Stimulated activated CD8-positive, alpha-beta memory T cell treated with anti-CD3 and anti-CD28 coated beads, Interleukin-12 subunit alpha, Interleukin-12 subunit beta, amount 100 ng/mL, for 24 hours (primary cell): ENCODE measurements at regions not wholly inside any gene's neighbourhood (a gene's known extent, or its start where the extent isn't known, plus 50 kb on each side); places are given as distances from the start of the nearest gene placed in this dataset.

ENCODE experiments used
- DNase-seq: peaks from one replicate; pipeline ENCODE4 v3.0.0-alpha.2; 2020; ENCODE audit errors: extremely low read depth

DNA sequence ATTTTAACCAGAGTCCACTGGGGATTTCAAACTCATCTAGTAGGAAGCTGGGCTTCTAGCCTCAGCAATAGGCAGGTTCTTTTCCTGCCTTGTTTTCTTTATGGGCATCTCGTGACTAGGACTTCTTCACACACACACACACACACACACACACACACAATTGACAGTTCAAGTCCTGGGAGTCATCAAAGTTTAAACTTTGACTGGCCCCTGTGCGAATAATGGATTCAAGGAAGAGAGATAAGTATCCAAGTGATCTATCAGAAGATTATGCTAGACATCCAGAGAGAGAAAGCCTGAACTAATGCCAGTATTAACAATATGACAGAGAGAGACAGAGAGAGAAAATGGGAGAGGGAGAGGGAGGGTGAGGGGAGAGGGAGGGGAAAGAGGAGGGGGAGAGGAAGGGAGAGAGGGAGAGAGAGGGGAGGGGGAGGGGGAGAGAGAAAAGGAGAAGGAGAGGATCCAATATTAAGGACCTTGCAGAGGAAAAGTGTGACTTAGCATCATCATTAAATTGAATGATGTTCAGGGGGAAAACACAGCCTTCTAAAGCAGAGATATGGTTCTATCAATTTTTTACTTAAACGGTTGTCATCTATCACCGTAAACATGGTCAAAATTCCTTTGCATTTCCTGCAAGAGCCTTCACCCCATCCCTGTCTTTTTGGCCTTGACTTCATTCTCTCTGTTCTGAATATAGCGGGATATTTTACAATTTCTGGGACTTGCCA lies 327.6 kb upstream of the ZEB2 start:
- no peak for DNase-seq

DNA sequence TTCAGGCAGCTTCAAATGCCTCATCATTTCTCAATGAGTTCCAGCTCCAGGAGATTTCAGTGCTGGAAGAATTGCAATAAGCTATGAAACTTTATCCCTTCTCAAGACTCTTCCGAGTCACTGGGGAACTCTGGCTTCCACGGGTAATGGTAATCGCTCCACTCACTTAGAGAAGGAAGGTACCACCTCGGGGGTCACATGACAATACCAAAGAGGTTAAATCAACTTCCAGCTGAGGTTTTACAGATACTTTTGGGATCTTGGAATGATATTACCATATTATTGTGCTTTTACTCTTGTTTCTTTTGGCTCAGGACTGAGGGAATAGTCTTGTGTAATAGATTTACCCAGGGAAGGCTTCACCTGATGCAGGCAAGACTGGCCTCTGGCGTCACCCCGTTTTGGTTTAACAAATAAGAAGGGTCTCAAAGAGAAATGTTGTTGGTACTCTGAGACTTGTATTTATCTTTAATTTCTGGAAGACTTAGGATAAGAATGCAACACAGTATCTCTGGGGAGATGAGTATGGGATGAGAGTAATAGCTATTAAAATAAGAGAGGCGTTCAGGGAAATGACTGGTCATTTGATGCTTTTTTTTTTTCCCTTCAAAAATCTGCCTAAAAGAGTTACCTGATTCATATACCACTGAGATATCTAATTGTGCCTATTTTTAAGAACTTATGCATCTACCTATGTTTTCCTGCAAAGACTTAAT lies 316.9 kb upstream of the ZEB2 start:
- DNase-seq = no peak

DNA sequence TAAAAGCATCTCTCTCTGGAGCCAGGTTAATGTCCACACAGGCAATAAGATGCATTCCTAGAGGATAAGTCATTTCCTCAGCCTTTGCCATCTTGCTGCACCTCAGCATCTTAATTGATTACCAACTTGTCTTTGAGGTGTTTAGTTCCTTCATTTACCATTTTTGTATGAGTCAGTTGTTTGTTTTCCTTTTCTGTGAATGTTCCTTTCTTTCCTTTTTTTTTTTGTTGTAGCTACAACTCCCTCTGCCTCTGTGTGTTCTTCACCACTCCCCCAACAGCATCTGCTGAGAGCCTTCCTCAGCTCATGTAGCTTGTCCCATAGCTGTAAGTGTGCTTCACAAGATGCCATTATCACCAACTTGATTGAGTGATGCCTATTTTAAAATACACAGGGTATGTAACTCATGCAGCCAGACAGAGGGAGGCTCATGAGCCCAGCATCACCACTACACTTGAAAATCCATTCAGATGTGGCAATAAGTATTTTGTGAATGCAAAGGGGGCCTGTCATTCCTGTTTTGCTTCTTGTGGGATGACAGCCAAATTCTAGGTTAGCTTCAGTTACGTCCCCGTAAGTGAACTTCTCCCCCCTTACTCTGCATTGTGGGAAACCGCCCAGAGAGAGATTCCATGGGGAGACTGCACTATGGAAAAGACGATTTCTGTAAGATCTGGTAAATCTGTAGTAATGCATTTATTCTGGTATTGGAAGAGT lies 315.9 kb upstream of the ZEB2 start:
- DNase-seq = no peak

DNA sequence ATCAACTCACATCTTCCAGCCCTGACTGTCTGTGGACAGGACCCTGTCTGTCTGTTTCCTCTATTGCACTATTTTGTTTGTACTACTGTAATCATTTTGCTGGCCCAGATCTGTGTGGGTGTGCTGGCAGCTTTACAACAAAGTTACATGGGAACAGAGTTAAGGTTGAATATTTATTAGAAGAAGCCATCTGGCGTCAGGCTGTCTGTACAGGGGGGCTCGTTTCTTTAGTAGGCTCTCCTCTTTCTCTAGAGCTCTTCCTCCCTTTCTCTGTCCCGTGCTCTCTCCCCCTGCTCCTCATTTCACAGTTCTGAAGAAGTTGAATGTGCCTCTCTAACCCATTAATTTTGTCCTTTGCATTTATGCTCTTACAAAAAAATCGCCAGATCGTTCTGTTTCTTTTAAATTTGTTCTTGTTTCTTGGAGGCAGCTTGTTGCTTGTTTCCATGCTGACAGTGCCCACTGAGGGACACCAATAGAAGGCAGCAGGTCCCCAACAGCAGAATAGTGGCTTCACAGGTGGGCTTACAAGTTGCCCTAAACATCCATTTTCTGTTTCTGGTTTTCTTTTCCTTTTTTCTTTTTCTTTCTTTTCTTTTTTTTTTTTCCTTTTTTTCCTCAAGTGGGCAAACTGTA lies 315.2 kb upstream of the ZEB2 start:
- no peak for DNase-seq

DNA sequence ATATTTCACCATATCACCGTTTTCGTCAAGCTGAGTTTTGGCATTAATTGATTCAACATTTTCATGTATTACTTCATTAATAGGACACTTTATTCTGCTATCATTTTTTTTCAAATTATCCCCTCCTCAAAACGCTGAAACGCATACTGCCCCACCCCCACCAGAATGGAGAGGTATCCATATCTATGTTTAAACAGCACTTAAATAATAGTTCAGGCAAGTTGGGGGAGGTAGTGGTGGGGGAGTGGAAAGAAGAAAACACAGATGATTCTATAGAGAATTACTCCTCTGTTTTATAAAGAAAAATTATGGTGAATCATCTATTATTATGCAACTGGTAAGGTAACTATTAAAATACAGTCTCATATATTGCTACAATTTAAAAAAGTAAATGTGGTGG lies 314.4 kb upstream of the ZEB2 start:
- no peak for DNase-seq

DNA sequence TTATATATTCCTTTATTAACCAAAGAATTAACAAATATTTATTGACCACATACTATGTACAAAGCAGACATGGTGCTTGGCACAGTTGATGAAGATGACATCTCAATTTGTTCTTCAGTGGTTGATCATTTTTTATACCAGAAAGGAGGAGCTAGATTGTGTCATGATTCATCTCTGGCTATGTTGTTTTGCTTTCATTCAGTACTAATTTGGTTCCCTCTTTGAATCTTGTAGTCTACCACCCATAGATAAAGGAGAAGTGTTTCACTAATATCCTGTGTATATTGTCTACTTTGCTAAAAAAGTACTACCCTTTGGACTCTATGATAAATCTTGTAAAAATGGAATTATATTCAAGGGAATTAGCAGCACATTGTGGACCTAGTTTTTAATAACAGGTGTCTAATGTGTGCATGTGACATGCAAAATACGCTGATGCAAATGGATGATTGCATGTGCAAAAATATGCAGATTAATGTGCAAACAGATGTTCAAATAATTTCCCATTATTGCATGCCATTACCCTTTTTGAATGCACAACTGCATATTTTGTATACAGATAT lies 313.2 kb upstream of the ZEB2 start:
- DNase-seq = no peak

DNA sequence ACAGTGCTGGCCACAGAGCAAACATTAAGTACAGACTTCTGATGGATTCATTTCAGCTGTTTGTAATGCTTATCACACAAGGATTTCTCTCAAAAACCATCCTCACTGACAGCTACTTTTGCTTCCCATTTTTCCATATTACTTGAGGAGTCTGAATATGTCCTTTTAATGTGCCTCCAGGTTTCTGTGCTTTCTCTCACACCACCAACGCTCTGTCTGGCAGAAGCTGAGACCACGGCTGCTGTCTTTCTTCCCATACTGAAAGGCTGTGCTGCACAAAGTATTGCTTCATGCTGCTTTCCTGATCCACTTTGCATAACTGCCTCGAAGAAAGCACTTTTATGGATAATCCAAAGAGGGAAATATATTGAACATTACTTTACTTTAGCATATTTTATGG lies 312.1 kb upstream of the ZEB2 start:
- no peak for DNase-seq

DNA sequence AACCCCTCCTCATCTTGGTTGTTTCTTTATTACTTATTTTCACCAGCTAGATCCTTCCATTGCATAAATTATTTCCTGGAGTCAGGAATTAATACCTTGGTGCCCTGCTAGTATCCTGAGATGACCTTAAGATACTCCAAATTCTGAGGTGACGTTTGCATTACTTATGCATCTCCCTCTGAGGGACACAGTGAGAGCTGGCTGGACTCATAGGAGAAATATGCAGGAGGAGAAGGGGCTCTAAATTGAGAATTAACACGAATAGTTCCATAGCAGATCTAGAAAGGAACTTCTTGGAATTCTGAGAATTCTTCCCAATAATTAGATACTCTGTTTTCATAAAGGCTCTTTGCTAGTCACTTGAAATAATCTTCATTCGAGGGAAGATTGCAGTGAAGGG lies 310.6 kb upstream of the ZEB2 start:
- DNase-seq = no peak

DNA sequence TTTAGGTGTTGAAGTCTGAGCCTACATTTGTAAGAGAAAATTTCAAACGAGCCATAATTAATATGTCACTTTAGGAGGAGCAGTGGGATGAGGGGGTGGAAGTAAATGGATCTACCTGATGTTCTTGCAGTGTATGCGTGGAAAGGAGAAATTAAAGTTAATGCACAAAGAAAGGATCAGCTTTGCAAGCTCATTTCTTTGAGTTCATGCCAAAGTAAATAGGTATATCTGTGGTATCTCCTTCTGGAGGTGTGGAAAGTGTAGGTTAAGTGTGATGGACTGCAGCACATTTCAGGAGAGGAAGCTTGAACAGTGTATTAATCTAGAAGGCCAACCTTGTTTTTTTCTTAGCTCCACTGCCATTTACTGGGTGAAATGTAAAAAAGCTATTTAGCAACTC lies 307.5 kb upstream of the ZEB2 start:
- no peak for DNase-seq

DNA sequence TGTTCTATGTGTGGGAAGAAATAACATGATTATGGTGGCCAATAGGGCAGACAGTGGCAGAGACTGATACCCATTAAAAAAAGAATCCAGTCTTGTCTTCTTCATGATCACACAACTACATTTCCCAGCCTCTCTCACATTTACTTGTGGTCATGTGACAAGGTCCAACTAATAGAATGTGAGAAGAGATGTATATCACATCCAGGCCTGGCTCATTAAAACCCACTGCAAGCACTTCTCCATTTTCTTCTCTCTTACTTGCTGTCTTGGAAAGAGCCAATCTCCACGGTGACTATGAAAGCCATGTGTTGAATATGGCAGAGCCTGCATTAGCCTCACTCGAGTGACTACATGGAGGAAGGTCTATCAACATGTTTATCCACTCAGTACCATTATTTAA lies 306.2 kb upstream of the ZEB2 start:
- no peak for DNase-seq

DNA sequence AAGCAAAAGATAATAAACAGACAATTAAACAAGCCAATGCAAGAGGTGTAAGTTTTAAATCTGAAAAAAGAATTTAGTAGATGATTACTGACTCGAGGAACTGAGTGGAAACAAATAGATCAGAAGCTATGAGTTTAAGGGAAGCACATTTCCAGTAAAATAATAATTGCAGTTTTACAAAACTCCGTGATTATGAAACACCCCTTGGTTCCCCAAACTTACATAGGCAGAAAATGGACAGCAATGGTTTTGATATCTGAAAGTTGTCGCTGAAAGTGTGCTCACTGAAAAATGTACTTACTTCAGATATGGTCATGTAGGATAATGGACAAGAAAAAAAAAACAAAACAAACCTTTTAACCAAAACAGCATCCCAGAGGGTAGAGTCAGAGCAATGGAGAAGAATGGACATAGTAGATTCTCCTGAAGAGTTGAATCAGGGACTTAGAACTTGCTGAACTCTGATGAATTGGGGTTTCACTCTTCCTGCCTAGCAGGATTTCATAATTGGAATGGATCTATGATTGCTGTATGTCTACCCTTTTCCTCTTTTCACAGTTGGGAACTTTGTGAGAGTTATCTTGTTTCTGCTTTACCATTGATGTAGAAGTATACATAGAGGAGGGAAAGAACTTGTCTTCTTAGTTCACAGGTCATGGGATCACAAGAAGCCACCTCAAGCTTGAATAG lies 305.6 kb upstream of the ZEB2 start:
- no peak for DNase-seq

DNA sequence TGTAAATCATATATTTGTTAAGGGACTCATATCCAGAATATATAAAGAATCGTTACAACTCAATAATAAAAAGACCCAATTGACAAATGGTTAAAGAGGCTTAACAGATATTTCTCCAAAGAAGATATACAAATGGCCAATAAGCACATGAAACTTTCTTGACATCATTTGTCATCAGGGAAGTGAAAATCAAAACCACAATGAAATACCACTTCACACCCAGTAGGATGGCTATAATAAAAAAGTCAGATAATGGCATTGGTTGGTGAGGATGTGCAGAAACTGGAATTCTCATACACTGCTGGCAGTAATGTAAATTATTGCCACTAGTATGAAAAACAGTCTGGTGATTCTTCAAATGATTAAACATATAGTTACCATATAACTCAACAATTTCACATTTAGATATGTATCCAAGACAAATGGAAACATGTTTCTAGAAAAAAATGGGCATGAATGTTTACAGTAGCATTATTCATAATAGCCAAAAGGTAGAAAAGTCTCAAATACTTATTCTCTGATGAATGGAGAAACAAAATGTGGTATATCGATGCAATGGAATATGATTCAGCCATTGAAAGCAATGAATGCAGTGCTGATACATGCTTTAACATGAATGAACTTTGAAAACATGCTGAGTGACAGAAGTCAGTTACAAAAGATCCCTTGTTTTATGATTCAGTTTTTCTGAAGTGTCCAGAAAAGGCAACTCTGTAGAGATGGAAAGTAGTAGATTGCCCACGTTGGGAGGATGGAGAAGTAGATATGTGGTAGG lies 304.6 kb upstream of the ZEB2 start:
- no peak for DNase-seq

DNA sequence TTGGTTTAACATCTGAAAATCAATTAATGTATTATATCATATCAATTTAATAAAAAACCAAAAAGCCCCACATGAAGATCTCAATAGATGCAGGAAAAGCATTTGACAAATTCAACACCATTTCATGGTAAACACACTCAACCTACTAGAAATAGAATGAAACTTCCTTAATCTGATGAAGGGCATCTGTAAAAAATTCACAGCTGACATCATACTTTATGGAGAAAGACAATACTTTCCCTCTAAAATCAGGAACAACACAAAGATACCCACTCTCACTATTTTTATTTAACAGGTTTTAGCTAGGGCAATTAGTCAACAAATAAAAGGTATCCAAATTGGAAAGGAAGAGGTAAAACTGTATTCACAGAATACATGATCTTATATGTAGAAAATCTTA lies 303.0 kb upstream of the ZEB2 start:
- DNase-seq = no peak

DNA sequence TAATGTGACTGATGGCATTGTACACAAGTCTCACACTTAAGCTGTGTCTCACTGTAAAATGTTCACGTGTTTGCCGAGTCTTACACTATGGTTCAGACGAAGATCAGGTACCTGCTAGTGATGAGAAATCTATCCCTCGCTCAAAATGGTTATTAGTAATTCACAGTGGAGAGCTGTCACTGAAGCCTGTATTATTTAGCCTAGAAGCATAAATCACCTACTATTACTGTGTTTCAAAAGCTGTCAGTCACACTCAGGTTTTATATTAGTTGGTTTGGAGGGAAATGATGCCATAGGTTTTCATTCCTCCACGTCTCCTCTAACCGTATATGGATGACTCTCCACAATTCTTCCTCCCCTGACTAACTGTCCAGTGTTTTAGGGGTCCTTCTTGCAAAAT lies 292.4 kb upstream of the ZEB2 start:
- DNase-seq = no peak

DNA sequence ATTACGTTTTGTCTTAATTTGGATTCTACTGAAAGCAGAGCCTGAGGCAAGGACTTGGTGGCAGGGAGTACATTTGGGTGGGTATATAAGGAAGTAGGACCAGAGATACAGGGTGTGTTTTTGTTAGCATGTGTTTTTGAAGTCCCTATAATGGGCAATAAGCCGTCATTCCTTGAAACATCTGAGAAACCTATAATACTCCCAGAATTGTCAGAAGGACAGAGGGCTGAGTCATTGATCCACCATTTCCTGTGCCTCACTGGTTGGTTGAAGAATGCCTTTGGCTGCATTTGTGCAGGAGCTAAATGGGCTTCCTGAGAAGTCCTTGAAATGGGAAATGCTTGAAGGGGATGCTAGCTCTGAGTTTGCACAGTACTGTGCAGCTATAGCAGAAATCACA lies 281.8 kb upstream of the ZEB2 start:
- no peak for DNase-seq

DNA sequence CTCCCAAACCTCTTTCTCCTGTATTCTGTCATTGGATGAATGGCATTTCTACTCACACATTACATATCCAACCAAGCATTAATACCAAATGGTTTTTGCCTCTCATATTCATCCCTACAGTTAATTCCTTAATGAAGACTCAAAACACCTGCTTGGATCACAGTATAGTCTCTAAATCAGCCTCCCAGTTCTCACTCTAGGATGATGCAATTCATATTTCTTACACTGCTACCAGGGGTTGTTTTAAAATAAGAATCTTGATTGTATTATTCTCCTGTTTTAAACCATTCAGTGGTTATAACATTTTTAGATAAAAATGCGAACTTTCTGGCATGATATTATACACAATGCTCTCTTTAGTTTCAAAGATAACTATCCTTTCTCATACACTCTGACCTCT lies 281.4 kb upstream of the ZEB2 start:
- DNase-seq = no peak

DNA sequence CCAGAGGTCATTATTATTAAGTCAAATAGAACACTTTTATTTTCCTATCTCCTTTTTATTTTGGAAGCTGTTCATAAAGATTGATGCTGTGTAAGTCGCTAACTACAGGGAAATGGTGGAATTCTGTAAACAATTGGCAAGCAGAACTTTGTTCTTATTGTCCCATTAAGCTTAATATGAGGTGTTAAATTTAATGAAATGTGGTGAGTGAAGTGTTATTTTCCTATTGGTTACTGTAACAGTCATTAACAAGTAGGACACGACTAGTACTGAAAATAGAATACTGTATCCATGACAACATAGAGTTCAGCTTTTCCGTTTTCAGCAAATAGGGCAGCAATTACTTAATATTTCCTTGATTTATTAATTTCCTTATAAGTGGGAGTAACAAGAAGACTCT lies 279.1 kb upstream of the ZEB2 start:
- DNase-seq = no peak

DNA sequence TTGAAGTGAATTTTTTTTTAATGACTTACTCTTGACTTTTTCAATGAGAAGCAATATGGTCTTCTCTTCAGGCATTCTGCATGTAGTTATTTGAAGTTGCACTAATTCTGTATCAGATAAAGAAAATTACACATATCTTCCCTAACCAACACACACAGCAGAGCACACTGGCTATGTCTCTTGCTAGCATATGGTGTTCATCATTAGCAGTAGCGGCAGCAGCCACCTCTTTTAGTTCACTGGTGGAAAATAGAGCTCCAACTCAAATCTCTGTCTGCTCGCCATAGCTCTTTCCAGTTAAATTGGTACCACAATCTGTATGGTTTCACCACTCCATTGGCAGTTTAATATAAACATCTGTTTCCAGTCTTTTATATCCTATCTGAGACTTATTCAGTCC lies 278.1 kb upstream of the ZEB2 start:
- DNase-seq = no peak

DNA sequence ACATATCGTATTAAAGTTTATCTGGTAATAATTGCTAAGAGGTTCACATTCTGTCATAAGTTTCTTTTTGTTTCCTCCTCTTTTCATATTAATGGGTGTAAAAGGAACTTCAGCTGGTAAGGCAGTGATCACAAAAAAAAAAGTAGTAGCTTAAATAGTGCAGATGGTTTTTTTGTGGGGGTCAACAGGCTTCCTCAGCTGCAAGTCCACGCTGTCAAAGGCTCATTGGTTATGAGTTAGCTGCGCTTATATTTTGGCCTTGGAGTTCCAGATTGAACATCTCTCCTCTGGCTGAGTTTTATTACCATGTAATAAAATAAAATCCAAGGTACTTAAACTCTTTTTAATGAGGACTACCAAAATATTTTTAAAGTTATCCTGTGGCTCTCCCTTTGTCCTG lies 277.0 kb upstream of the ZEB2 start:
- no peak for DNase-seq

DNA sequence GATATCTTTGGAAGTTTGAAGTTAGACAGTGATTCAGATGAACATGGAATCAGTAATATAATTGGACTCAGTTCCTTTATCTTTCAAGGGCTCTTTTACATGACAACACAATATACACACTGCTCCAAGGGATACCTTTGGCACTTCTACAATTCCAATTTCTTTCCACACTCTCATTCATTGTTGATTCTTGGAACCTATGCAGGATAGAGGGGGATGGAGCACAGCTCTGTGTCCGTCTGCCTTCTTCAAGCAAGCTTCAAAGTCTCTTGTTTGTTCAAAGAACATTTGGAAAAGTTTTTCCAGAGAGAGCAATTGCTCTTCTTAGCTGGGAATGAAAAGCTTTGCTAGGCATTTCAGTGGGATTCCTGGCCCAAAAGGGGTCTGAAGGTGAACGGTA lies 276.2 kb upstream of the ZEB2 start:
- DNase-seq = no peak

DNA sequence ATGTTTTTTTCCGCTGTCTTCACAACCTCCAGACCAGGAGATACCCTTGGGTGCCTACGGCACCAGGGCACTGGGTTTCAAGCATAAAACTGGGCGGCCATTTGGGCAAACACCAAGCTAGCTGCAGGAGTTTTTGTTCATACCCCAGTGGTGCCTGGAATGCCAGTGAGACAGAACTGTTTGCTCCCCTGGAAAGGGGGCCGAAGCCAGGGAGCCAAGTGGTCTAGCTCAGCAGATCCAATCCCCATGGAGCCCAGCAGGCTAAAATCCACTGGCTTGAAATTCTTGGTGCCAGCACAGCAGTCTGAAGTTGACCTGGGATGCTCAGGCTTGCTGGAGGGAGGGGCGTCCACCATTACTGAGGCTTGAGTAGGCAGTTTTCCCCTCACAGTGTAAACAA lies 265.3 kb upstream of the ZEB2 start:
- no peak for DNase-seq
